GM12872 (cell line): ENCODE measurements at regions not wholly inside any gene's neighbourhood (a gene's known extent, or its start where the extent isn't known, plus 50 kb on each side); places are given as distances from the start of the nearest gene placed in this dataset.

Experiments used
- TF ChIP-seq, protein P1 (sequence below): IDR thresholded peaks from 3 replicates; pipeline ENCODE4 v1.5.1; 2011; ENCODE audit warnings: low read depth, mild to moderate bottlenecking, low read length, moderate library complexity; ENCODE audit not compliant: insufficient read depth

DNA sequence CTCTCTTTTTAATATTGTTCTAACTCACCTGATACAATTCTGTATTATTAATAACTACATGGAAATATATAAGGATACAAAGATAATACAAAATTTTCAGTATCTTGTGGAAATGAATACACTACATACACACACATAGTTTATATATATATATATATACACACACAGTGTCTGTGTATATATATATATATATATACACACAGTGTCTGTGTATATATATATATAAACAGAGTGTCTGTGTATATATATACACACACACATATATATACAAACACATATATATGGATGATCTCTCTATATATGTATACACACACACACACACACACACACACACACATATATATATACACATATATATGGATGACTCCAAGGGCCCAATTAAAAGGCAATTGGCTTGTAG, 749.1 kb downstream of the DACH1 start:
- TF ChIP-seq, protein P1, sequence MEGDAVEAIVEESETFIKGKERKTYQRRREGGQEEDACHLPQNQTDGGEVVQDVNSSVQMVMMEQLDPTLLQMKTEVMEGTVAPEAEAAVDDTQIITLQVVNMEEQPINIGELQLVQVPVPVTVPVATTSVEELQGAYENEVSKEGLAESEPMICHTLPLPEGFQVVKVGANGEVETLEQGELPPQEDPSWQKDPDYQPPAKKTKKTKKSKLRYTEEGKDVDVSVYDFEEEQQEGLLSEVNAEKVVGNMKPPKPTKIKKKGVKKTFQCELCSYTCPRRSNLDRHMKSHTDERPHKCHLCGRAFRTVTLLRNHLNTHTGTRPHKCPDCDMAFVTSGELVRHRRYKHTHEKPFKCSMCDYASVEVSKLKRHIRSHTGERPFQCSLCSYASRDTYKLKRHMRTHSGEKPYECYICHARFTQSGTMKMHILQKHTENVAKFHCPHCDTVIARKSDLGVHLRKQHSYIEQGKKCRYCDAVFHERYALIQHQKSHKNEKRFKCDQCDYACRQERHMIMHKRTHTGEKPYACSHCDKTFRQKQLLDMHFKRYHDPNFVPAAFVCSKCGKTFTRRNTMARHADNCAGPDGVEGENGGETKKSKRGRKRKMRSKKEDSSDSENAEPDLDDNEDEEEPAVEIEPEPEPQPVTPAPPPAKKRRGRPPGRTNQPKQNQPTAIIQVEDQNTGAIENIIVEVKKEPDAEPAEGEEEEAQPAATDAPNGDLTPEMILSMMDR, result no peak

DNA sequence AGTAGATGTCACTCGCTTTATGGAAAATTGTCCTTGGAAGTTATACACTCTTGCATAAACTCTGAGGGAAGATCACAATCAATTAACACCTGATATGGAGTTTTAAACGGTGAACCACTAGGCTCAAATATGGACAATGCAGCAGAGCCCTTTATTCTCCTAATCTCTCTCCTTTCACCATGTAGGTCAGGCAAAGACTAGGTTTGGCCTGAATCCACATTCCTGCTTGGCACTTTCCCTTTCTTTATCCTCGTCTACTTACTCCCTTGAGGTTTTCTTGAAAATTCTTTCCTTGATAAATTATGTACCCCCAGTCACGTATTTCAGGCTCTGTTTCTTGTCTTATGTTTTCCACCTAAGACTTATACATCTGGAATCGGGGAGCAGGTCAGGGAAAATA, 751.7 kb downstream of the DACH1 start:
- TF ChIP-seq, protein P1, result no peak

DNA sequence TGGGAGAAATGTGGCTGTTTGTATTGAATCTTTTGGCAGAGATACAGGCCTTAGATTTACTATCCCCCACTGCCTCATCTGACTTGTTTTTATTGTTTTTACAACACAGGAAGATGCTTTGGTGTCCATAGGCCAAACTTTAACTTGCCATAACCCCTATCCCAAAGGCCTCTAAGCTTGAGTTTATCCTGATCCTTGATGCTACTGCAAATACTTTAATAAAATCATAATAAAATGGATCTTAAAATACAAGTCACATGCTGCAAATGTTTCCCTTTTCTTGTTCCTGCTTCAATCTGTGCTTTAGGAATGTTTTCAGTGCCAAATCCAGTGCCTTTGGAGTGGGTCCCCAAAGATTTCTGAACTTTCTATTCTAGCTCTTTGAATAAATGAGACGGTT, 770.6 kb downstream of the DACH1 start:
- TF ChIP-seq, protein P1, result no peak

DNA sequence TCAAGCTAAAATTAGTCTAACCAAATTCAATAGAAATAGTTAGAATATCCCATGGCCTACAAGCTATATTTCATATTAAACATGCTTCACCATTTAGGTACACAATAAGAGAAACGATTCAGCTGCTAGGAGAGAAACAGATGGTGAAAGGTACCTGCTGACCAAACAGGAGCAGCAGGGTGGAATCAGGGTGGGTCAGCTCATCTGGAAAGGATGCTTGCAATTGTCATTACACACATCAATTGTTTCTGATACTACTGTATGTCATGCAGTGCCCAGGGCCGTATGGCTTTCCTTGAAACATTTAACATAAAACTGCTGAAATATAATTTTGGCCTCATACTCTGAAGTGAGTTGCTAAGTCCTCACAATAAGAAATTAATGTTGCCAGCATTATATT, 776.0 kb downstream of the DACH1 start:
- TF ChIP-seq, protein P1, result no peak

DNA sequence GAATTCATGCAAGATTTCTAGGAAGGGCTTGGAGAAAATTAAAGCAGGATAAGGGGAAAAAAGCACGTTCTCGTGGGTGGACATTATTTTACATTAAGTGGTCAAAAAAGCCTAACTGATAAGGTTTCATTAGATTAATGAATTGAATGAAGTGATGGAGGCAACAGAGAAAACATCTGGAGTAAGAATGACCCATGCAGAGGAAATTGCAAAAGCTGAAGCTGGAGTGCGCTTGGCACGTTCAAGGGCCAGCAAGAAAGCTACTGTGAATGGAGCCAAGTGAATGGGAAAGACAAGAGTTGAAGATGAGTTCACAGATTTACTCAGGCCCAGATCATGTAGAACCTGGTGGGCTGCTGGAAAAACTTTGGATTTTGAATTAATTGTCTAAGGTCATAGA, 777.9 kb downstream of the DACH1 start:
- TF ChIP-seq, protein P1, result no peak

DNA sequence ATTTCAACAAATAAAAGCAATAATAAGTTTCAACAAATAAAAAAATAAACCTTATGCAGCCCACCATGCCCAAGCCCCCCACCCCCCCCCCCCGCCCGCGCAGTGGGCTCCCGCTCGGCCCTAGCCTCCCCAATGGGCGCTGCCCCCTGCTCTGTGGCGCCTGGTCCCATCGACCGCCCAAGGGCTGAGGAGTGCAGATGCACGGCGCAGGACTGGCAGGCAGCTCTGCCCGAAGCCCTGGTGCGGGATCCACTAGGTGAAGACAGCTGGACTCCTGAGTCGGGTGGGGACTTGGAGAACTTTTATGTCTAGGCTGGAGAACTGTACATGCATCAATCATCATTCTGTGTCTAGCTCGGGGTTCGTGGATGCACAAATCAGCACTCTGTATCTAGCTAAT, 779.6 kb downstream of the DACH1 start:
- TF ChIP-seq, protein P1, result no peak

DNA sequence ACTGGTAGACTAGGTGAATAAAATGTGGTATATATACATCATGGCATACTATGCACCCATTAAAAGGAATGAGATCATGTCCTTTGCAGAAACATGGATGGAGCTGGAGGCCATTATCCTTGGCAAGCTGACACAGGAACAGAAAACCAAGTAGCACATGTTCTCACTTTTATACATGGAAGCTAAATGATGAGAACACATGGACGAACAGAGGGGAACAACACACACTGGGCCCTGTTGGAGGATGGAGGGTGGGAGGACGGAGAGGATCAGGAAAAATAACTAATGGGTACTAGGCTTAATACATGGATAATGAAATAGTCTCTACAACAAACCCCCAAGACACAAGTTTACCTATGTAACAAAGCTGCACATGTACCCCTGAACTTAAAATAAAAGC, 780.0 kb downstream of the DACH1 start:
- TF ChIP-seq, protein P1, result no peak

DNA sequence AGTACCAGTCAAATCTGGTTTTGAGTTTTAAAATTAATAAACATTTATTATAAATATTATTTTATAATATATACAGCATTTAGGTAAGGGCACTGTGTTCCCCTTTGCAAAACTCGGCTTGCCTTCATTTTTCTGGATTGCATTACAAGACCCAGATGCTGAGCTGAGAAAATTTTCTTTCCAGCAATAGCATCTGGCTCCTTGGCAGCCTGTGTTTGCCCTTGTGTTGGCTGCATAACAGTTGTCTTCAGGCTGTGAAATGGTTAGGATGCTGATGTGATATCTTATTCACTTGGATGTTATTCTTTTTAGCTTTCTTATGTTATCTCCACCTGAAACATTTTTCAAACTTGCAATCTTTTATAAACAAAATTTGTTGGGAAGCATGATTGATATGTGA, 784.4 kb downstream of the DACH1 start:
- TF ChIP-seq, protein P1, result no peak
